Chondrocyte (in vitro differentiated cells): ENCODE measurements at regions not wholly inside any gene's neighbourhood (a gene's known extent, or its start where the extent isn't known, plus 50 kb on each side); places are given as distances from the start of the nearest gene placed in this dataset.

Source experiments
- DNase-seq: peaks from one replicate; pipeline ENCODE4 v3.0.0; 2021; ENCODE audit warnings: mixed read lengths, low spot score
- H3K27ac Mint-ChIP-seq: one replicate; pipeline ENCODE4 v1.8.0; 2021; ENCODE audit warnings: mild to moderate bottlenecking, moderate library complexity, mixed read lengths; ENCODE audit not compliant: unreplicated experiment
- H3K27me3 Mint-ChIP-seq: 2 replicates; pipeline ENCODE4 v1.8.0; 2021; ENCODE audit warnings: low read depth, mixed read lengths
- H3K36me3 Mint-ChIP-seq: 2 replicates; pipeline ENCODE4 v1.8.0; 2021; ENCODE audit warnings: low read depth, mixed read lengths
- H3K4me1 Mint-ChIP-seq: 2 replicates; pipeline ENCODE4 v1.8.0; 2021; ENCODE audit warnings: low read depth, mild to moderate bottlenecking, mixed read lengths
- H3K4me3 Mint-ChIP-seq: one replicate; pipeline ENCODE4 v1.8.0; 2021; ENCODE audit warnings: mild to moderate bottlenecking, moderate library complexity, mixed read lengths; ENCODE audit not compliant: unreplicated experiment
- H3K9me3 Mint-ChIP-seq: 2 replicates; pipeline ENCODE4 v1.8.0; 2021; ENCODE audit warnings: low read depth, mixed read lengths
- TF ChIP-seq, protein P1 (sequence below): fragments of 200-600 bp; sonication (generic); IDR thresholded peaks from 2 replicates; pipeline ENCODE4 v1.5.0; 2021; ENCODE audit warnings: antibody characterized with exemption, mild to moderate bottlenecking, moderate library complexity

DNA sequence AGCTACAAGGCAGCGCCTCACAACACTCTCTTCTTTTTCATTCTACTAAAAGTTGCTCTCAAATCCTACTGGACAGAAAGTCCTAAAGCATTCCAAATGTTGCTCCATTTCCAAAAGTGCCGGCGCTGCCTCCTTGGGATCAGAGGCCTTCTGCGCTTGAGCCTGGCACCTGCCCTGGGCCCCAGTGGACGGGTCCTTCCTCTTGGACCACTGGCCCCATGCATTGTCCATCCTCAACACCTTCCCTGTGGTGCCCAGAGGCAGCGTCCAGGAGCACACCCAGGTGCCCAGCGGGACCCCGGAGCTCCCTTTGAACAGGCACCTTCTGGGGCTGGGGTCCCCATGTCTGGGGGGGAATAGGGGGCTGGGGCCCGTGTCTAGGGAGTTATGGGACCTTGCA lies 205.2 kb downstream of the ERMARD start:
- Mint-ChIP-seq H3K4me1 (no peaks in the 10 kb centered on the region), H3K4me3 (no peak overlapping the region), H3K36me3 (no peaks in the 10 kb centered on the region), H3K9me3 (peaks cover 8% of the 10 kb centered on the region), H3K27ac (no peak overlapping the region), H3K27me3 (peaks cover 17% of the 10 kb centered on the region)
- TF ChIP-seq, protein P1, sequence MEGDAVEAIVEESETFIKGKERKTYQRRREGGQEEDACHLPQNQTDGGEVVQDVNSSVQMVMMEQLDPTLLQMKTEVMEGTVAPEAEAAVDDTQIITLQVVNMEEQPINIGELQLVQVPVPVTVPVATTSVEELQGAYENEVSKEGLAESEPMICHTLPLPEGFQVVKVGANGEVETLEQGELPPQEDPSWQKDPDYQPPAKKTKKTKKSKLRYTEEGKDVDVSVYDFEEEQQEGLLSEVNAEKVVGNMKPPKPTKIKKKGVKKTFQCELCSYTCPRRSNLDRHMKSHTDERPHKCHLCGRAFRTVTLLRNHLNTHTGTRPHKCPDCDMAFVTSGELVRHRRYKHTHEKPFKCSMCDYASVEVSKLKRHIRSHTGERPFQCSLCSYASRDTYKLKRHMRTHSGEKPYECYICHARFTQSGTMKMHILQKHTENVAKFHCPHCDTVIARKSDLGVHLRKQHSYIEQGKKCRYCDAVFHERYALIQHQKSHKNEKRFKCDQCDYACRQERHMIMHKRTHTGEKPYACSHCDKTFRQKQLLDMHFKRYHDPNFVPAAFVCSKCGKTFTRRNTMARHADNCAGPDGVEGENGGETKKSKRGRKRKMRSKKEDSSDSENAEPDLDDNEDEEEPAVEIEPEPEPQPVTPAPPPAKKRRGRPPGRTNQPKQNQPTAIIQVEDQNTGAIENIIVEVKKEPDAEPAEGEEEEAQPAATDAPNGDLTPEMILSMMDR = no peak
- peak; percentile 82 for DNase-seq

DNA sequence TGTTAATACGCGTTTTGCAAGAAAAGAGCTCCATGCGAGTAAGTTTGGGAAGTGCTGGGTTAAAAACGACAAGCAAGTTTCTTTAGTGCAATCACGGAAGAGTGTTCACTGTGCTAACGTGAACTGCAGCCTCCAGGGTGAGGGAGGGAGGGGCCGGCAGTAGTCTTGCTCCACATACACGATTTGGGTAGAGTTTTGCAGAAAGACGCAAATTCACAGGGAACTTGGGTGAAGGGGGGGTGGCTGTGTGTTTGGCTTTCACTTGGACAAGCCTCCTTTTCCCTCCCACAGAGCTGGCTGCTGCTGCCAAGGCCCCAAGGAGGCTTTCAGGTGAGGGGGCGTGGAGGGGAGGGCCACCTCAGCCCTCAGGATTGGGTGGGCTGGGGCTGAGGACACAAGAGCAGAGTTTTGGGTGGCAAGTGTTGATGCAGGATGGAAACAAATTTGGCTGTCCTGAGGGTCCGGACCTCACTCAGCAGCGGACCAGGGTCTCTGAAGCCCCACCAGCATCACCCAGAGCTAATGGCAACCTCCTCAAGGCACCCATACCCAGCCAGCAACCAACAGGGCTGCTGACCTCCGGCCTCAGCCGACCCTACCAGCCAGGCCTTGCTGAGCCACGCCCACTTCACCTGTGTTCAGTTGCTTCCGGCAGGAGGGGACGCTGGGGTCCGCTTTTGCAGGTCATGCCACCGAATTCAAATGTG lies 204.5 kb downstream of the ERMARD start:
- H3K36me3 Mint-ChIP-seq = no peaks in the 10 kb centered on the region
- H3K4me1 Mint-ChIP-seq = no peaks in the 10 kb centered on the region
- H3K4me3 Mint-ChIP-seq = no peak overlapping the region
- peak; percentile 70 for DNase-seq
- peaks cover 19% of the 10 kb centered on the region for H3K27me3 Mint-ChIP-seq
- H3K9me3 Mint-ChIP-seq = peaks cover 8% of the 10 kb centered on the region
- TF ChIP-seq, protein P1 = no peak
- no peak overlapping the region for H3K27ac Mint-ChIP-seq

DNA sequence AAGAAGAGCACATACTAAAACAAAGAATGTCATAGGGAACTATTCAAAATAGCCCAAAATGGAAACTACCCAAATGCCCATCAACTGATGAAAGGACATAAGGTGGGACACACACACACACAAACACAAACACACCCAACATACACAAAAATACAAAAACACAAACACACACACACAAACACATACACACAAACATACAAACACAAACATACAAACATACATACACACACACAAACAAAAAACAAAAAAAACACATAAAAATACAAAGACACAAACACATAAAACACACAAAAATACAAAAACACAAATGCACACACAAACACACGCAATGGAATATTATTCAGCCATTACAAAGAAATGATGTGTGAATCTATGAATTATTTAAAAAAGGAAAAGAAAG lies 203.6 kb downstream of the ERMARD start:
- DNase-seq = no peak
- Mint-ChIP-seq H3K4me1 (no peaks in the 10 kb centered on the region), H3K9me3 (peaks cover 8% of the 10 kb centered on the region), H3K27ac (no peak overlapping the region), H3K27me3 (peaks cover 22% of the 10 kb centered on the region), H3K4me3 (no peak overlapping the region), H3K36me3 (no peaks in the 10 kb centered on the region)
- TF ChIP-seq, protein P1 = no peak

DNA sequence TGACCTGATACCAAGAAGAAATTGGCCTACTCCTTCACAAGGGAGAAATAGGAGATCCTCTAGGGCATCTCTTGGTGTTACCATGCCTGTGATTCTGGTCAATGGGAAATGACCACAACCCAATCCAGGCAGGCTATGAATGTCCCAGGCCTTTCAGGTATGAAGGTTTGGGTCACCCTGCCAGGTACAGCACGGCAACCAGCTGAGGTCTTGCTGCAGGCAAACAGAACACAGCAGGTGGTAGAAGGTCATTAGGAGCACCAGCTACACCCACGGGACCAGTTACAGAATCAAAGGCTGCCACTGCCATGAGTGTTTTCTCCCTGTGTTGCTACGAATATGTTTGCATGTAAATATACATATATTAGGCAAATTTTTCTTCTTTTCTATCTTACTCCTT lies 202.3 kb downstream of the ERMARD start:
- peak; percentile 4 for DNase-seq
- peaks cover 19% of the 10 kb centered on the region for H3K27me3 Mint-ChIP-seq
- H3K4me1 Mint-ChIP-seq = no peaks in the 10 kb centered on the region
- no peak overlapping the region for H3K4me3 Mint-ChIP-seq
- H3K36me3 Mint-ChIP-seq = no peaks in the 10 kb centered on the region
- H3K27ac Mint-ChIP-seq = no peak overlapping the region
- TF ChIP-seq, protein P1 = no peak
- H3K9me3 Mint-ChIP-seq = peaks cover 8% of the 10 kb centered on the region

DNA sequence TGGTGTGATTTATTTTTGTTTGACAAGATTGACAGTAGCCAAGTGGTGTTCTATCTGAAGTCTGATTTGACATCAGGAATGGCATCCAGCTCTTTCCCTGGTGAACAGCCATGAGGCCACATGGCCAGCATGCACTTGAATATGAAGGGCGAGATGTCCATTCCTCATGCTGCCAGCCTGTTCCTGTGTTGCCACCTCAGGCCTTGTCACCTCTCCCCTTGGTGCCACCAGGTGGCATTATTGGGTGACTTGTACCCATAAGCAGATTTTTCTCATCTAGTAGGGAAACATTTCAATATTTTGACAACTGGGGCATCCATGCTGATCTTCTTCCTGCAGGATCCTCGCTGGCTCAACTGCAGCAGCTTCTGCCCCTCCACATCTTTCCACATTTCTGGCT lies 199.1 kb downstream of the ERMARD start:
- H3K27me3 Mint-ChIP-seq = peaks cover 31% of the 10 kb centered on the region
- TF ChIP-seq, protein P1 = peak; percentile 46

More for the DNA sequence above, 199.1 kb downstream of the ERMARD start:
- DNase-seq = no peak
- Mint-ChIP-seq H3K4me3 (no peak overlapping the region), H3K27ac (no peak overlapping the region), H3K4me1 (no peaks in the 10 kb centered on the region), H3K36me3 (no peaks in the 10 kb centered on the region), H3K9me3 (peaks cover 8% of the 10 kb centered on the region)
